Adrenal gland (tissue), 5 donors: ENCODE measurements at regions not wholly inside any gene's neighbourhood (a gene's known extent, or its start where the extent isn't known, plus 50 kb on each side); places are given as distances from the start of the nearest gene placed in this dataset.

ENCODE experiments used
- CTCF ChIP-seq, 6 experiments: fragments of 450-650 bp in 4 of 6; fragments of 200-600 bp in 2 of 6; sonication (generic) in 1 of 6; IDR thresholded peaks; 1 replicate in 5 of 6; 2 replicates in 1 of 6; pipeline versions ENCODE4 v1.5.1 to v1.8.0; 2016 to 2021; ENCODE audit warnings: antibody characterized with exemption in 6 of 6, mild to moderate bottlenecking in 2 of 6, moderate library complexity in 1 of 6
- POLR2A ChIP-seq, 2 donors: fragments of 450-650 bp; IDR thresholded peaks; one replicate each; pipeline ENCODE4 v1.6.1; 2017; ENCODE audit warnings: antibody characterized with exemption in 2 of 2, mild to moderate bottlenecking in 2 of 2, moderate library complexity in 1 of 2
- donor health status: DM: no; HTN: no; CAD: no.

- TF ChIP-seq CTCF (IDR thresholded peaks at IDR 0.05): no peak
- no peak for TF ChIP-seq POLR2A (IDR thresholded peaks at IDR 0.05)
Observed at GRCh38 chr1:88275259-88275862, 408.7 kb upstream of the PKN2 start.
